A549 (cell line): ENCODE measurements at regions not wholly inside any gene's neighbourhood (a gene's known extent, or its start where the extent isn't known, plus 50 kb on each side); places are given as distances from the start of the nearest gene placed in this dataset.

Experiments used
- CEBPB ChIP-seq, 2 experiments: fragments of >200 bp in 1 of 2; sonication (Bioruptor Twin) in 1 of 2; formaldehyde crosslinking in 1 of 2; IDR thresholded peaks; 2 replicates each; pipeline ENCODE4 v1.6.1; 2012 to 2016
- HOXB13 ChIP-seq: fragments of 250-450 bp; sonication (Bioruptor Pico); IDR thresholded peaks from 2 replicates; pipeline ENCODE4 v1.5.0; 2020; ENCODE audit warnings: low read depth, mild to moderate bottlenecking, moderate library complexity
- JUN ChIP-seq, 2 experiments: fragments of >200 bp; sonication (Bioruptor Twin); formaldehyde crosslinking; IDR thresholded peaks; 2 replicates in 1 of 2; 3 replicates in 1 of 2; pipeline ENCODE4 v1.6.1; 2016 to 2017
- JUNB ChIP-seq: fragments of >200 bp; sonication (Bioruptor Twin); formaldehyde crosslinking; IDR thresholded peaks from 2 replicates; pipeline ENCODE4 v1.6.1; 2016
- MYC ChIP-seq: IDR thresholded peaks from 2 replicates; pipeline ENCODE4 v1.6.1; 2012; ENCODE audit warnings: mild to moderate bottlenecking, inconsistent platforms, low read length, improper control_type of control experiment, borderline replicate concordance
- PHF8 ChIP-seq: fragments of 200-600 bp; sonication (generic); IDR thresholded peaks from 2 replicates; pipeline ENCODE4 v1.6.1; 2016; ENCODE audit warnings: low read depth, mild to moderate bottlenecking, antibody characterized with exemption, moderate library complexity, borderline replicate concordance
- POLR2A ChIP-seq: IDR thresholded peaks from 2 replicates; pipeline ENCODE4 v1.6.1; 2012; ENCODE audit warnings: mild to moderate bottlenecking, low read length
- RCOR1 ChIP-seq: fragments of 150-350 bp; IDR thresholded peaks from 2 replicates; pipeline ENCODE4 v1.6.1; 2014; ENCODE audit warnings: antibody characterized with exemption, low read length, low read depth
- SMC3 ChIP-seq: fragments of >200 bp; sonication (Bioruptor Twin); formaldehyde crosslinking; IDR thresholded peaks from 3 replicates; pipeline ENCODE4 v1.6.1; 2018; ENCODE audit warnings: inconsistent platforms
- TF ChIP-seq, protein P1 (sequence below): fragments of 200-600 bp; sonication (generic); IDR thresholded peaks from 2 replicates; pipeline ENCODE4 v1.6.1; 2016; ENCODE audit warnings: antibody characterized with exemption, mild to moderate bottlenecking, moderate library complexity
- TF ChIP-seq, protein P2 (sequence below): IDR thresholded peaks from 2 replicates; pipeline ENCODE4 v1.6.1; 2012; ENCODE audit warnings: low read depth, borderline replicate concordance
- TF ChIP-seq, protein P3 (sequence below): fragments of 450-650 bp; IDR thresholded peaks from 2 replicates; pipeline ENCODE4 v1.6.1; 2014; ENCODE audit warnings: antibody characterized with exemption
- TF ChIP-seq, protein P4 (sequence below): fragments of >200 bp; sonication (Bioruptor Twin); formaldehyde crosslinking; IDR thresholded peaks from 3 replicates; pipeline ENCODE4 v1.6.1; 2016
- TF ChIP-seq, protein P5 (sequence below): fragments of >200 bp; sonication (Bioruptor Twin); formaldehyde crosslinking; IDR thresholded peaks from 3 replicates; pipeline ENCODE4 v1.5.1; 2016

DNA sequence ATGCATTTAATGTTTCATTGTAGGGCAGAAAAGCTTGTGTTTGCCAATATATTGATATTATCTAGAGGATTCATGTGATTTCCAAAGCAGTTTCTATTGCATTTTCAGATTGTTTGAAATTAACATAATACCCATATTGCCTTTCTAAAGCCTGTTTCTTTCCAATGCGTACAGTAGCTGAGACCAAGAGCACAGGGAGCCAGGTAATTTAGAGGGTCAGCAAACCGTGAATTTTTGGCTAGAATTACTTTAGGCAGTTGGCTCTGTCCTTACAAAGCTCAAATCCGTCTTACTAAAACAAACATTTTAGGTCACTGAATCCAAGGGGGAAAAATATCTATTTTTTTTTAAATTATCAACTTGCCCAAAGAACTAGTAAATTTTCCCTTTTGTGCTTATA lies 604.9 kb upstream of the ADARB2 start:
- TF ChIP-seq CEBPB (IDR thresholded peaks at IDR 0.05) (no peak), JUN (IDR thresholded peaks at IDR 0.05) (no peak), SMC3 (no peak), RCOR1 (no peak), POLR2A (no peak), HOXB13 (CRISPR knock-in tag) (no peak), MYC (no peak), JUNB (no peak), PHF8 (no peak)
- TF ChIP-seq, protein P1, sequence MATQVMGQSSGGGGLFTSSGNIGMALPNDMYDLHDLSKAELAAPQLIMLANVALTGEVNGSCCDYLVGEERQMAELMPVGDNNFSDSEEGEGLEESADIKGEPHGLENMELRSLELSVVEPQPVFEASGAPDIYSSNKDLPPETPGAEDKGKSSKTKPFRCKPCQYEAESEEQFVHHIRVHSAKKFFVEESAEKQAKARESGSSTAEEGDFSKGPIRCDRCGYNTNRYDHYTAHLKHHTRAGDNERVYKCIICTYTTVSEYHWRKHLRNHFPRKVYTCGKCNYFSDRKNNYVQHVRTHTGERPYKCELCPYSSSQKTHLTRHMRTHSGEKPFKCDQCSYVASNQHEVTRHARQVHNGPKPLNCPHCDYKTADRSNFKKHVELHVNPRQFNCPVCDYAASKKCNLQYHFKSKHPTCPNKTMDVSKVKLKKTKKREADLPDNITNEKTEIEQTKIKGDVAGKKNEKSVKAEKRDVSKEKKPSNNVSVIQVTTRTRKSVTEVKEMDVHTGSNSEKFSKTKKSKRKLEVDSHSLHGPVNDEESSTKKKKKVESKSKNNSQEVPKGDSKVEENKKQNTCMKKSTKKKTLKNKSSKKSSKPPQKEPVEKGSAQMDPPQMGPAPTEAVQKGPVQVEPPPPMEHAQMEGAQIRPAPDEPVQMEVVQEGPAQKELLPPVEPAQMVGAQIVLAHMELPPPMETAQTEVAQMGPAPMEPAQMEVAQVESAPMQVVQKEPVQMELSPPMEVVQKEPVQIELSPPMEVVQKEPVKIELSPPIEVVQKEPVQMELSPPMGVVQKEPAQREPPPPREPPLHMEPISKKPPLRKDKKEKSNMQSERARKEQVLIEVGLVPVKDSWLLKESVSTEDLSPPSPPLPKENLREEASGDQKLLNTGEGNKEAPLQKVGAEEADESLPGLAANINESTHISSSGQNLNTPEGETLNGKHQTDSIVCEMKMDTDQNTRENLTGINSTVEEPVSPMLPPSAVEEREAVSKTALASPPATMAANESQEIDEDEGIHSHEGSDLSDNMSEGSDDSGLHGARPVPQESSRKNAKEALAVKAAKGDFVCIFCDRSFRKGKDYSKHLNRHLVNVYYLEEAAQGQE, result no peak
- TF ChIP-seq, protein P2, sequence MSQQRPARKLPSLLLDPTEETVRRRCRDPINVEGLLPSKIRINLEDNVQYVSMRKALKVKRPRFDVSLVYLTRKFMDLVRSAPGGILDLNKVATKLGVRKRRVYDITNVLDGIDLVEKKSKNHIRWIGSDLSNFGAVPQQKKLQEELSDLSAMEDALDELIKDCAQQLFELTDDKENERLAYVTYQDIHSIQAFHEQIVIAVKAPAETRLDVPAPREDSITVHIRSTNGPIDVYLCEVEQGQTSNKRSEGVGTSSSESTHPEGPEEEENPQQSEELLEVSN, result no peak
- TF ChIP-seq, protein P3, sequence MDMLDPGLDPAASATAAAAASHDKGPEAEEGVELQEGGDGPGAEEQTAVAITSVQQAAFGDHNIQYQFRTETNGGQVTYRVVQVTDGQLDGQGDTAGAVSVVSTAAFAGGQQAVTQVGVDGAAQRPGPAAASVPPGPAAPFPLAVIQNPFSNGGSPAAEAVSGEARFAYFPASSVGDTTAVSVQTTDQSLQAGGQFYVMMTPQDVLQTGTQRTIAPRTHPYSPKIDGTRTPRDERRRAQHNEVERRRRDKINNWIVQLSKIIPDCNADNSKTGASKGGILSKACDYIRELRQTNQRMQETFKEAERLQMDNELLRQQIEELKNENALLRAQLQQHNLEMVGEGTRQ, result no peak
- TF ChIP-seq, protein P4, sequence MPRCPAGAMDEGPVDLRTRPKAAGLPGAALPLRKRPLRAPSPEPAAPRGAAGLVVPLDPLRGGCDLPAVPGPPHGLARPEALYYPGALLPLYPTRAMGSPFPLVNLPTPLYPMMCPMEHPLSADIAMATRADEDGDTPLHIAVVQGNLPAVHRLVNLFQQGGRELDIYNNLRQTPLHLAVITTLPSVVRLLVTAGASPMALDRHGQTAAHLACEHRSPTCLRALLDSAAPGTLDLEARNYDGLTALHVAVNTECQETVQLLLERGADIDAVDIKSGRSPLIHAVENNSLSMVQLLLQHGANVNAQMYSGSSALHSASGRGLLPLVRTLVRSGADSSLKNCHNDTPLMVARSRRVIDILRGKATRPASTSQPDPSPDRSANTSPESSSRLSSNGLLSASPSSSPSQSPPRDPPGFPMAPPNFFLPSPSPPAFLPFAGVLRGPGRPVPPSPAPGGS, result no peak
- TF ChIP-seq, protein P5, sequence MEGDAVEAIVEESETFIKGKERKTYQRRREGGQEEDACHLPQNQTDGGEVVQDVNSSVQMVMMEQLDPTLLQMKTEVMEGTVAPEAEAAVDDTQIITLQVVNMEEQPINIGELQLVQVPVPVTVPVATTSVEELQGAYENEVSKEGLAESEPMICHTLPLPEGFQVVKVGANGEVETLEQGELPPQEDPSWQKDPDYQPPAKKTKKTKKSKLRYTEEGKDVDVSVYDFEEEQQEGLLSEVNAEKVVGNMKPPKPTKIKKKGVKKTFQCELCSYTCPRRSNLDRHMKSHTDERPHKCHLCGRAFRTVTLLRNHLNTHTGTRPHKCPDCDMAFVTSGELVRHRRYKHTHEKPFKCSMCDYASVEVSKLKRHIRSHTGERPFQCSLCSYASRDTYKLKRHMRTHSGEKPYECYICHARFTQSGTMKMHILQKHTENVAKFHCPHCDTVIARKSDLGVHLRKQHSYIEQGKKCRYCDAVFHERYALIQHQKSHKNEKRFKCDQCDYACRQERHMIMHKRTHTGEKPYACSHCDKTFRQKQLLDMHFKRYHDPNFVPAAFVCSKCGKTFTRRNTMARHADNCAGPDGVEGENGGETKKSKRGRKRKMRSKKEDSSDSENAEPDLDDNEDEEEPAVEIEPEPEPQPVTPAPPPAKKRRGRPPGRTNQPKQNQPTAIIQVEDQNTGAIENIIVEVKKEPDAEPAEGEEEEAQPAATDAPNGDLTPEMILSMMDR, result no peak
